ENCODE measurements at regions not wholly inside any gene's neighbourhood (a gene's known extent, or its start where the extent isn't known, plus 50 kb on each side); places are given as distances from the start of the nearest gene placed in this dataset.

DNA sequence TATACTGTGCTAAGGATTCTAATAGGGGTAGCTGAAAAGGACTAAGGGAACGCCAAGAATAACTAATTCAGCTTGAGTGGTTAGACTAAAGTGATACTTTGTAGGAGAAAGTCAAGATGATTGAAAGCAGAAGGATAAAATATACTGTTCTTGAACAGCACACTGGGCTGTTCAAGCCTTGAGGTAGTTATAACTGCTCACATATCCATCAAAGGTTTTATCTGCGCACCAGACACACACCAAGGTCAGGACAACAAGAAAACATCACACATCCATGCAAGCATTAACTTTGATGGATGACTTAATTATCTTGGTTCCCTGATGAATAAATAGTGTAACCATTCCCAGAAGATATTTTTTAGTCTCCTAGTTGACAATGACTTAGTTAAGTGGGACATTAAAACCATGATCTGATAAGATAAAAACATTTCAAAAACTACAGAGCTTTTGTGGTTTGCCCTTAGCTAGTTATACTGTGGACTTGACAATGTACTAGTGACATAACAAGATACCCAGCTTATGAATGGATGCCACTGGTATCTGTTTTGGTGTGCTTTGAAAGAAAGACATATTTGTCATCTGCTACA lies 728.9 kb downstream of the JRKL start:
- ChIA-PET POLR2A (no interaction called here), CTCF (no interaction called here)
- Histone ChIP-seq H3K4me2 (ENCODE audit: insufficient read depth, low read length) (no peak overlapping the region), H3K4me1 (ENCODE audit: control insufficient read depth, extremely low read depth, insufficient read depth, low read length) (no peaks in the 10 kb centered on the region), H3K27ac (ENCODE audit: insufficient read depth, low read depth, low read length) (no peak overlapping the region), H3K27me3 (ENCODE audit: control insufficient read depth in 2 of 2, insufficient read depth in 2 of 2, low read length in 2 of 2) (no peaks in the 10 kb centered on the region), H3K79me2 (ENCODE audit: control insufficient read depth, insufficient read depth, low read length) (no peaks in the 10 kb centered on the region), H3K9me3 (replicated peaks; ENCODE audit: control insufficient read depth, insufficient read depth, low read length) (peaks cover 2% of the 10 kb centered on the region), H3K4me3 (replicated peaks in 1 of 3; ENCODE audit: insufficient read depth in 1 of 3, low read depth in 1 of 3, low read length in 3 of 3) (no peak overlapping the region), H4K20me1 (replicated peaks; ENCODE audit: control insufficient read depth, extremely low read depth, insufficient read depth, low read length) (no peaks in the 10 kb centered on the region), H2AFZ (ENCODE audit: low read depth, low read length) (no peak overlapping the region), H3K36me3 (ENCODE audit: control insufficient read depth in 2 of 2, extremely low read depth in 1 of 2, insufficient read depth in 2 of 2, low read length in 2 of 2) (no peaks in the 10 kb centered on the region), H3K9ac (replicated peaks; ENCODE audit: extremely low read depth, insufficient read depth, low read length) (no peak overlapping the region), H3K9me1 (replicated peaks; ENCODE audit: control insufficient read depth, extremely low read depth, insufficient read depth, low read length) (no peaks in the 10 kb centered on the region)
- no TSS peak for BruUV-seq (replicated peaks)
- intact Hi-C loops (cut with micrococcal nuclease) (no loop called here), dilution Hi-C loops (cut with MboI; ENCODE audit: extremely low pct_ligation_motif_present, low sequenced_read_pairs) (no loop called here)
- no peak for TF ChIP-seq EZH2 (IDR thresholded peaks at IDR 0.05; ENCODE audit: borderline replicate concordance, low read depth, low read length, severe bottlenecking)
- TF ChIP-seq POLR2AphosphoS5 (IDR thresholded peaks at IDR 0.05; ENCODE audit: insufficient read depth, low read depth, low read length) = no peak
- no peak for TF ChIP-seq JUN (IDR thresholded peaks at IDR 0.05; ENCODE audit: borderline replicate concordance, insufficient read depth, insufficient read length, low read depth)
- TF ChIP-seq, protein P1, sequence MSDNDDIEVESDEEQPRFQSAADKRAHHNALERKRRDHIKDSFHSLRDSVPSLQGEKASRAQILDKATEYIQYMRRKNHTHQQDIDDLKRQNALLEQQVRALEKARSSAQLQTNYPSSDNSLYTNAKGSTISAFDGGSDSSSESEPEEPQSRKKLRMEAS (IDR thresholded peaks at IDR 0.05; ENCODE audit: insufficient read depth, insufficient read length) = no peak
- no peak for TF ChIP-seq FOS (IDR thresholded peaks at IDR 0.05; ENCODE audit: borderline replicate concordance, insufficient read depth, low read length)
- TF ChIP-seq MYC (IDR thresholded peaks at IDR 0.05; ENCODE audit: low read depth, low read length) = no peak
- TF ChIP-seq POLR2A (IDR thresholded peaks at IDR 0.05; ENCODE audit: low read depth, low read length) = no peak
- no peak for TF ChIP-seq GATA2 (IDR thresholded peaks at IDR 0.05; ENCODE audit: insufficient read depth, insufficient read length, low read depth, low read length)
- TF ChIP-seq, protein P2, sequence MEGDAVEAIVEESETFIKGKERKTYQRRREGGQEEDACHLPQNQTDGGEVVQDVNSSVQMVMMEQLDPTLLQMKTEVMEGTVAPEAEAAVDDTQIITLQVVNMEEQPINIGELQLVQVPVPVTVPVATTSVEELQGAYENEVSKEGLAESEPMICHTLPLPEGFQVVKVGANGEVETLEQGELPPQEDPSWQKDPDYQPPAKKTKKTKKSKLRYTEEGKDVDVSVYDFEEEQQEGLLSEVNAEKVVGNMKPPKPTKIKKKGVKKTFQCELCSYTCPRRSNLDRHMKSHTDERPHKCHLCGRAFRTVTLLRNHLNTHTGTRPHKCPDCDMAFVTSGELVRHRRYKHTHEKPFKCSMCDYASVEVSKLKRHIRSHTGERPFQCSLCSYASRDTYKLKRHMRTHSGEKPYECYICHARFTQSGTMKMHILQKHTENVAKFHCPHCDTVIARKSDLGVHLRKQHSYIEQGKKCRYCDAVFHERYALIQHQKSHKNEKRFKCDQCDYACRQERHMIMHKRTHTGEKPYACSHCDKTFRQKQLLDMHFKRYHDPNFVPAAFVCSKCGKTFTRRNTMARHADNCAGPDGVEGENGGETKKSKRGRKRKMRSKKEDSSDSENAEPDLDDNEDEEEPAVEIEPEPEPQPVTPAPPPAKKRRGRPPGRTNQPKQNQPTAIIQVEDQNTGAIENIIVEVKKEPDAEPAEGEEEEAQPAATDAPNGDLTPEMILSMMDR (IDR thresholded peaks at IDR 0.05; ENCODE audit: extremely low read depth in 1 of 2, insufficient read depth in 1 of 2, low read depth in 1 of 2, low read length in 2 of 2) = no peak
- FAIRE-seq (no peak), DNase-seq (ENCODE audit: low read depth, low spot score) (no peak)

Data from endothelial cell of umbilical vein (primary cell).